A549 (cell line): ENCODE measurements at regions not wholly inside any gene's neighbourhood (a gene's known extent, or its start where the extent isn't known, plus 50 kb on each side); places are given as distances from the start of the nearest gene placed in this dataset.
A peak's percentile ranks its signal among the peaks of the same experiment; 100 is the strongest.

ENCODE experiments used
- ATAC-seq, 2 experiments: fragments of 200-7000 bp in 1 of 2; fragments of >200 bp in 1 of 2; cut with Nextera tagmentation in 1 of 2; cut with Tn5 transposase in 1 of 2; 3 replicates each; pipeline versions ENCODE4 v1.8.0 to v1.9.1; 2018 to 2020; ENCODE audit warnings: mild to moderate bottlenecking in 1 of 2, moderate library complexity in 1 of 2
- CTCF ChIA-PET: fragments of 300-600 bp; sonication (Branson Sonifier 250); formaldehyde crosslinking; extraction: SDS; loops from one replicate; lab custom pipeline; 2021; ENCODE audit warnings: antibody characterized with exemption, inconsistent platforms; lab: Yijun Ruan, JAX
- POLR2A ChIA-PET: fragments of 350-600 bp; formaldehyde crosslinking; extraction: SDS; loops from one replicate; lab custom pipeline; 2021; ENCODE audit warnings: antibody characterized with exemption, inconsistent platforms; lab: Yijun Ruan, JAX
- DNase-seq, 2 experiments: peaks; one replicate each; pipeline versions ENCODE4 v3.0.0 to v3.0.0-alpha.2; 2011 to 2016; ENCODE audit warnings: low read depth in 1 of 2, low spot score in 1 of 2
- FAIRE-seq: peaks from 2 replicates; lab custom pipeline; 2011; peaks lifted over from hg19 to GRCh38; lab: Jason Lieb, UNC
- H3K27ac ChIP-seq, 2 experiments: fragments of >200 bp; sonication (Bioruptor Twin); formaldehyde crosslinking; 3 replicates each; pipeline ENCODE4 v1.5.1; 2016 to 2017
- H3K4me1 ChIP-seq: fragments of >200 bp; sonication (Bioruptor Twin); formaldehyde crosslinking; 3 replicates; pipeline ENCODE4 v1.6.1; 2016
- H3K4me2 ChIP-seq: fragments of >200 bp; sonication (Bioruptor Twin); formaldehyde crosslinking; 3 replicates; pipeline ENCODE4 v1.6.1; 2016
- H3K4me3 ChIP-seq: fragments of >200 bp; sonication (Bioruptor Twin); formaldehyde crosslinking; 3 replicates; pipeline ENCODE4 v1.5.1; 2016
- H3K9me3 ChIP-seq: fragments of >200 bp; sonication (Bioruptor Twin); formaldehyde crosslinking; 3 replicates; pipeline ENCODE4 v1.6.1; 2016
- CHD2 ChIP-seq: fragments of 150-350 bp; IDR thresholded peaks from 2 replicates; pipeline ENCODE4 v1.6.1; 2014; ENCODE audit warnings: low read length; ENCODE audit not compliant: partially characterized antibody
- CHD4 ChIP-seq: fragments of 200-600 bp; sonication (generic); IDR thresholded peaks from 2 replicates; pipeline ENCODE4 v1.6.1; 2016; ENCODE audit warnings: antibody characterized with exemption, mild to moderate bottlenecking, borderline replicate concordance
- ELK1 ChIP-seq: fragments of 150-350 bp; IDR thresholded peaks from 2 replicates; pipeline ENCODE4 v1.6.1; 2014; ENCODE audit warnings: low read depth, mild to moderate bottlenecking, low read length
- ESRRA ChIP-seq: fragments of 150-350 bp; IDR thresholded peaks from 2 replicates; pipeline ENCODE4 v1.6.1; 2014; ENCODE audit warnings: mild to moderate bottlenecking, low read length, borderline replicate concordance
- FOSB ChIP-seq: fragments of 250-450 bp; sonication (Bioruptor Pico); IDR thresholded peaks from 2 replicates; pipeline ENCODE4 v1.5.0; 2020; ENCODE audit warnings: mild to moderate bottlenecking, moderate library complexity
- FOSL2 ChIP-seq, 2 experiments: fragments of 450-650 bp in 1 of 2; fragments of >200 bp in 1 of 2; sonication (Bioruptor Twin) in 1 of 2; formaldehyde crosslinking; IDR thresholded peaks; 2 replicates each; pipeline versions ENCODE4 v1.5.0 to v1.6.1; 2016 to 2020; ENCODE audit warnings: mild to moderate bottlenecking in 1 of 2, moderate library complexity in 1 of 2
- HDAC2 ChIP-seq: fragments of 200-600 bp; sonication (generic); IDR thresholded peaks from 2 replicates; pipeline ENCODE4 v1.6.1; 2016
- HOXA7 ChIP-seq: fragments of 250-450 bp; sonication (Bioruptor Pico); IDR thresholded peaks from 2 replicates; pipeline ENCODE4 v1.5.0; 2020; ENCODE audit warnings: mild to moderate bottlenecking, moderate library complexity
- HOXB13 ChIP-seq: fragments of 250-450 bp; sonication (Bioruptor Pico); IDR thresholded peaks from 2 replicates; pipeline ENCODE4 v1.5.0; 2020; ENCODE audit warnings: low read depth, mild to moderate bottlenecking, moderate library complexity
- JUNB ChIP-seq: fragments of >200 bp; sonication (Bioruptor Twin); formaldehyde crosslinking; IDR thresholded peaks from 2 replicates; pipeline ENCODE4 v1.6.1; 2016
- MAFK ChIP-seq: fragments of 450-650 bp; IDR thresholded peaks from 2 replicates; pipeline ENCODE4 v1.6.1; 2014; ENCODE audit not compliant: partially characterized antibody
- MAX ChIP-seq: IDR thresholded peaks from 2 replicates; pipeline ENCODE4 v1.6.1; 2012
- MAZ ChIP-seq: fragments of 150-350 bp; IDR thresholded peaks from 2 replicates; pipeline ENCODE4 v1.6.1; 2014; ENCODE audit warnings: antibody characterized with exemption, low read depth, low read length, borderline replicate concordance
- NFE2L2 ChIP-seq: fragments of 150-350 bp; conservative IDR thresholded peaks from 2 replicates; pipeline ENCODE4 v1.6.1; 2014; ENCODE audit warnings: low read length
- NR3C1 ChIP-seq: fragments of >200 bp; sonication (Bioruptor Twin); formaldehyde crosslinking; IDR thresholded peaks from 3 replicates; pipeline ENCODE4 v1.6.1; 2017
- PBX3 ChIP-seq: IDR thresholded peaks from 2 replicates; pipeline ENCODE4 v1.6.1; 2012
- POLR2AphosphoS2 ChIP-seq: conservative IDR thresholded peaks from 2 replicates; pipeline ENCODE4 v1.6.1; 2012; ENCODE audit warnings: low read length, improper control_type of control experiment, inconsistent platforms
- RCOR1 ChIP-seq: fragments of 150-350 bp; IDR thresholded peaks from 2 replicates; pipeline ENCODE4 v1.6.1; 2014; ENCODE audit warnings: antibody characterized with exemption, low read length, low read depth
- REST ChIP-seq: fragments of 200-600 bp; sonication (generic); IDR thresholded peaks from 2 replicates; pipeline ENCODE4 v1.6.1; 2016; ENCODE audit warnings: antibody characterized with exemption, mild to moderate bottlenecking, moderate library complexity
- RNF2 ChIP-seq: fragments of 200-600 bp; sonication (generic); IDR thresholded peaks from 2 replicates; pipeline ENCODE4 v1.6.1; 2016; ENCODE audit warnings: low read depth, mild to moderate bottlenecking, antibody characterized with exemption, moderate library complexity, borderline replicate concordance
- SREBF2 ChIP-seq: fragments of 450-650 bp; IDR thresholded peaks from 2 replicates; pipeline ENCODE4 v1.6.1; 2014; ENCODE audit warnings: mild to moderate bottlenecking, moderate library complexity
- ZSCAN20 ChIP-seq: fragments of 250-450 bp; sonication (Bioruptor Pico); IDR thresholded peaks from 2 replicates; pipeline ENCODE4 v1.8.0; 2022; ENCODE audit warnings: mild to moderate bottlenecking, moderate library complexity
- WGBS: methylation state at CpG from one replicate; pipeline ENCODE4 v1.1.6; 2017; ENCODE audit errors: missing lambda C conversion rate; 5-methylcytosine and 5-hydroxymethylcytosine counted together

- CTCF ChIA-PET = interaction anchor here (1.8 kb wide), 1 partner anchor 47 kb away, joined by 3 read pairs; no protein-coding TSS in a partner anchor
- ATAC-seq = no peak
- Histone ChIP-seq H3K4me1 (no peaks in the 10 kb centered on the region), H3K4me2 (no peak overlapping the region), H3K27ac (no peak overlapping the region)
- no peak for TF ChIP-seq ZSCAN20 (CRISPR knock-in tag)
- no peak for TF ChIP-seq MAX
- no peak for TF ChIP-seq SREBF2
- TF ChIP-seq ELK1 = no peak
- TF ChIP-seq MAZ = no peak
- no peak for TF ChIP-seq POLR2AphosphoS2
- no peak for TF ChIP-seq CHD2
- TF ChIP-seq HOXA7 (CRISPR knock-in tag) = no peak
- TF ChIP-seq JUNB = no peak
- no peak for TF ChIP-seq REST
- no peak for TF ChIP-seq HOXB13 (CRISPR knock-in tag)
- TF ChIP-seq RCOR1 = no peak
- TF ChIP-seq CHD4 = no peak
- no peak for TF ChIP-seq ESRRA
- TF ChIP-seq HDAC2 = no peak
- TF ChIP-seq RNF2 = no peak
- TF ChIP-seq FOSL2 (IDR thresholded peaks at IDR 0.05) = no peak
- TF ChIP-seq FOSL2 (CRISPR knock-in tag; IDR thresholded peaks at IDR 0.05) = no peak
- TF ChIP-seq FOSB (CRISPR knock-in tag) = no peak
- TF ChIP-seq MAFK = no peak
- TF ChIP-seq PBX3 = no peak
- TF ChIP-seq, all 56 proteins: peak for 0
- H3K9me3 ChIP-seq = peaks cover 7% of the 10 kb centered on the region; the same call in 2 of the 3 replicates
- DNase-seq (no peak), FAIRE-seq (no peak)
- 58% methylated on average over 10 of the region's 10 CpGs for WGBS
- no peak overlapping the region for H3K4me3 ChIP-seq
- POLR2A ChIA-PET = no interaction called here
Measured at GRCh38 chr17:12438813-12439586, 226.7 kb upstream of the MYOCD start.

- 16% methylated on average over 1 of the region's 1 CpG for WGBS
- FAIRE-seq = peak; percentile 79
Measured at GRCh38 chr17:12445331-12445730, 220.4 kb upstream of the MYOCD start.

More at GRCh38 chr17:12445331-12445730, 220.4 kb upstream of the MYOCD start:
- Histone ChIP-seq H3K4me3 (no peak overlapping the region), H3K4me2 (no peak overlapping the region), H3K9me3 (peaks cover 9% of the 10 kb centered on the region; the same call in 1 of the 3 replicates), H3K27ac (no peak overlapping the region), H3K4me1 (no peaks in the 10 kb centered on the region)
- TF ChIP-seq NR3C1 = no peak
- no peak for TF ChIP-seq CHD4
- no peak for TF ChIP-seq NFE2L2
- no peak for TF ChIP-seq FOSB (CRISPR knock-in tag)
- TF ChIP-seq ZSCAN20 (CRISPR knock-in tag) = no peak
- TF ChIP-seq RNF2 = no peak
- no peak for TF ChIP-seq HDAC2
- no peak for TF ChIP-seq MAFK
- CTCF ChIA-PET = no interaction called here
- POLR2A ChIA-PET = no interaction called here
- no peak for ATAC-seq
- no peak for DNase-seq
